Fibroblast of villous mesenchyme (primary cell): ENCODE measurements at regions not wholly inside any gene's neighbourhood (a gene's known extent, or its start where the extent isn't known, plus 50 kb on each side); places are given as distances from the start of the nearest gene placed in this dataset.

Experiments used
- DNase-seq: peaks from one replicate; pipeline ENCODE4 v3.0.0-alpha.2; 2010; ENCODE audit warnings: low read depth
- H3K4me3 ChIP-seq: 2 replicates; pipeline ENCODE4 v1.5.1; 2011; ENCODE audit warnings: low read depth, mild to moderate bottlenecking, low read length
- CTCF ChIP-seq: IDR thresholded peaks from 2 replicates; pipeline ENCODE4 v1.5.1; 2012; ENCODE audit warnings: low read depth, mild to moderate bottlenecking, low read length; ENCODE audit not compliant: insufficient read depth

GRCh38 chrX:20442597-20442996, 175.9 kb upstream of the RPS6KA3 start:
- H3K4me3 ChIP-seq, result no peak overlapping the region
- DNase-seq, result peak; percentile 87
- TF ChIP-seq CTCF, result peak; percentile 62

- TF ChIP-seq CTCF, result no peak
- DNase-seq, result no peak
- no peak overlapping the region for H3K4me3 ChIP-seq
These were observed 174.4 kb upstream of the RPS6KA3 start for GRCh38 chrX:20441123-20441522.

- DNase-seq, result no peak
- no peak overlapping the region for H3K4me3 ChIP-seq
- no peak for TF ChIP-seq CTCF
These were observed 172.3 kb upstream of the RPS6KA3 start for GRCh38 chrX:20438871-20439526.

- TF ChIP-seq CTCF, result no peak
- DNase-seq, result no peak
These were observed 171.0 kb upstream of the RPS6KA3 start for GRCh38 chrX:20437683-20438082.

GRCh38 chrX:20435913-20436312, 169.2 kb upstream of the RPS6KA3 start:
- H3K4me3 ChIP-seq, result no peak overlapping the region
- TF ChIP-seq CTCF, result no peak
- DNase-seq, result no peak

More at GRCh38 chrX:20437683-20438082, 171.0 kb upstream of the RPS6KA3 start:
- no peak overlapping the region for H3K4me3 ChIP-seq

GRCh38 chrX:20434986-20435385, 168.3 kb upstream of the RPS6KA3 start:
- no peak for DNase-seq
- no peak for TF ChIP-seq CTCF
- H3K4me3 ChIP-seq, result no peak overlapping the region

GRCh38 chrX:20433388-20433775, 166.7 kb upstream of the RPS6KA3 start:
- DNase-seq, result peak; percentile 37
- no peak for TF ChIP-seq CTCF
- no peak overlapping the region for H3K4me3 ChIP-seq
